ENCODE measurements at regions not wholly inside any gene's neighbourhood (a gene's known extent, or its start where the extent isn't known, plus 50 kb on each side); places are given as distances from the start of the nearest gene placed in this dataset.

DNA sequence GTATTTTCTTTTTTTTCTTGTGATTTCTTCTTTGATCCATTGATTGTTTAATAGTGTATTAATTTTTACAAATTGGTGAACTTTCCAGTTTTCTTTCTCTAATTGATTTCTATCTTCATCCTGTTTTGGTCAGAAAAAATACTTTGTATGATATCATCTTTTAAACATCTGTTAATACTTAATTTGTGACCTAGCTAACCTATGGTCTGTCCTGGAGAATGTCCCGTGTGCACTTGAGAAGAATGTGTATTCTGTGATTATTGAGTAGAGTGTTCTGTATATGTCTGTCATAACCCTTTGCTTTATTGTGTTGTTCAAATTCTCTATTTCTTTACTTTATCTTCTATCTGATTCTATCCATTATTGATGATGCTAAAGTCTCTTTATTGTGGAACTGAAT lies 65.8 kb upstream of the ZEB1 start:
- Histone ChIP-seq H3K27me3 (no peaks in the 10 kb centered on the region), H3K4me1 (no peaks in the 10 kb centered on the region), H3K4me3 (no peak overlapping the region), H3K9me3 (no peaks in the 10 kb centered on the region), H3K27ac (replicated peaks in 1 of 4) (no peak overlapping the region), H3K36me3 (no peaks in the 10 kb centered on the region)
- WGBS, result 72% methylated on average over 1 of the region's 1 CpG
- intact Hi-C loops (cut with DNase I), result no loop called here
- TF ChIP-seq POLR2AphosphoS5 (IDR thresholded peaks at IDR 0.05), result no peak
- TF ChIP-seq POLR2A (IDR thresholded peaks at IDR 0.05; ENCODE audit: low read depth), result no peak
- TF ChIP-seq, protein P1, sequence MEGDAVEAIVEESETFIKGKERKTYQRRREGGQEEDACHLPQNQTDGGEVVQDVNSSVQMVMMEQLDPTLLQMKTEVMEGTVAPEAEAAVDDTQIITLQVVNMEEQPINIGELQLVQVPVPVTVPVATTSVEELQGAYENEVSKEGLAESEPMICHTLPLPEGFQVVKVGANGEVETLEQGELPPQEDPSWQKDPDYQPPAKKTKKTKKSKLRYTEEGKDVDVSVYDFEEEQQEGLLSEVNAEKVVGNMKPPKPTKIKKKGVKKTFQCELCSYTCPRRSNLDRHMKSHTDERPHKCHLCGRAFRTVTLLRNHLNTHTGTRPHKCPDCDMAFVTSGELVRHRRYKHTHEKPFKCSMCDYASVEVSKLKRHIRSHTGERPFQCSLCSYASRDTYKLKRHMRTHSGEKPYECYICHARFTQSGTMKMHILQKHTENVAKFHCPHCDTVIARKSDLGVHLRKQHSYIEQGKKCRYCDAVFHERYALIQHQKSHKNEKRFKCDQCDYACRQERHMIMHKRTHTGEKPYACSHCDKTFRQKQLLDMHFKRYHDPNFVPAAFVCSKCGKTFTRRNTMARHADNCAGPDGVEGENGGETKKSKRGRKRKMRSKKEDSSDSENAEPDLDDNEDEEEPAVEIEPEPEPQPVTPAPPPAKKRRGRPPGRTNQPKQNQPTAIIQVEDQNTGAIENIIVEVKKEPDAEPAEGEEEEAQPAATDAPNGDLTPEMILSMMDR (IDR thresholded peaks at IDR 0.05), result no peak
- TF ChIP-seq EP300 (IDR thresholded peaks at IDR 0.05), result no peak
- DNase-seq (ENCODE audit: extremely low spot score), result no peak

DNA sequence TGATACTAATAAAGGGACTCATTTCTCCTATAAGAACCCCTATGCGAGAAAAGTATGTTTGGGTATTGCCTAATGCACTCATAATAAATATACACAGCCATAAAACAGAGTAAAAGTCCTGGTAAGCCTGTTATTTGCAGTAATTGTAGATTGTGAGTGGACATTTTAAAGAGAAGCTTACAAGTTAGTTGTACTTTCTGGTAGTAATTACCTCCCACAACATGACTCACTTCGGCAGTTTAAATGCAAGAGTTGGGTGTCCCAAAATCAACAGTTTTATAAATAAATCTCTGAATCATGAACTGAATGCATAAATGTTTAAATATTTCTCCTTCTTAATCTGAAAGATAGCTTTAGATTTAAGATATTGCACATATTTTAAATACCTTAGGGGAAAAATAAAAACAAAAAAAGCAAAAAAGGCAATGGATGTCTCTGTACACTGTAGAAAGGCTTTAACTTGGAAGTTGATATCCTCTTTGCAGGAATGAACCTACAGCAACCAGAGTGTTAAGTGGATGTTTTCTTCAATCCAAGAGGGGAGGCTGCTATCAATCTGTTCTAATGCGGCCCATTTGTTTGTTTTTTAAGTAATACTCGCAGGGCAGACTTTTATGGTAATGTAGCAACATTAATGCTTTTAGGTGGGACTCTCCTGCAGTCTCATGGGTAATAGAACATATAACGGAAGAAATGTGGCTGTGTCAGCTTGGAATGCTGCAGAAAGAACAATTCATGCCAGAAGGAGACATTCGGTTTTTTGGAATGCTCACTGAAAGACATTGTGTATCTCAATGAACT lies 57.3 kb upstream of the ZEB1 start:
- Histone ChIP-seq H3K36me3 (no peaks in the 10 kb centered on the region), H3K27me3 (no peaks in the 10 kb centered on the region), H3K4me1 (peaks cover 0 to 24% (median 20%) of the 10 kb centered on the region in 4 donors), H3K27ac (replicated peaks in 1 of 4) (no peak overlapping the region), H3K4me3 (no peak overlapping the region), H3K9me3 (no peaks in the 10 kb centered on the region)
- 37% methylated on average over 6 of the region's 6 CpGs for WGBS
- intact Hi-C loops (cut with DNase I), result no loop called here
- TF ChIP-seq POLR2A (IDR thresholded peaks at IDR 0.05; ENCODE audit: low read depth) (no peak), POLR2AphosphoS5 (IDR thresholded peaks at IDR 0.05) (no peak), EP300 (IDR thresholded peaks at IDR 0.05) (no peak)
- TF ChIP-seq, protein P1 (IDR thresholded peaks at IDR 0.05), result no peak
- DNase-seq (ENCODE audit: extremely low spot score), result no peak

DNA sequence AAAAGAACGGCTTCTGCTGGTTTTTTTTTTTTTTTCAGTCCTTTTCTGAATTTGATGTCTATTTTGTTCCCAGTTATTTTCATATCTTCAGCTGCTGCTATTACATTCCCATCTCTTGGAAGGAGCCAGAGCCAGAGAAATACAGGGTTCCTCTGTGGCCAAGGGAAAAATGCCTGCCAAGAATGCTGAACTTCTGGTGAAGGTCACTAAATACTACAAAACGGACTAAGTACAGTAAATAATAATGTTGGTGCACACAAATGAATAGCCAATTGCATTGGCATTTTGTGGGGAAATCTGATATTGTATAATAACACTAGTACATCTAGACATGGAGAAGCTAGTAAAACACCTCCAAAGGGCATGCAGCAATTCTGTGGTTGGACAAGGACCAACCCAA lies 56.3 kb upstream of the ZEB1 start:
- Histone ChIP-seq H3K36me3 (no peaks in the 10 kb centered on the region), H3K4me1 (peaks cover 0 to 24% (median 20%) of the 10 kb centered on the region in 4 donors), H3K27me3 (no peaks in the 10 kb centered on the region), H3K4me3 (peak overlapping the region in 1 of 4 donors; percentile 4), H3K9me3 (no peaks in the 10 kb centered on the region), H3K27ac (replicated peaks in 1 of 4) (no peak overlapping the region)
- WGBS, result 37% methylated on average over 2 of the region's 2 CpGs
- no peak for DNase-seq (ENCODE audit: extremely low spot score)
- intact Hi-C loops (cut with DNase I), result no loop called here
- no peak for TF ChIP-seq POLR2A (IDR thresholded peaks at IDR 0.05; ENCODE audit: low read depth)
- no peak for TF ChIP-seq EP300 (IDR thresholded peaks at IDR 0.05)
- no peak for TF ChIP-seq POLR2AphosphoS5 (IDR thresholded peaks at IDR 0.05)
- TF ChIP-seq, protein P1 (IDR thresholded peaks at IDR 0.05), result no peak

DNA sequence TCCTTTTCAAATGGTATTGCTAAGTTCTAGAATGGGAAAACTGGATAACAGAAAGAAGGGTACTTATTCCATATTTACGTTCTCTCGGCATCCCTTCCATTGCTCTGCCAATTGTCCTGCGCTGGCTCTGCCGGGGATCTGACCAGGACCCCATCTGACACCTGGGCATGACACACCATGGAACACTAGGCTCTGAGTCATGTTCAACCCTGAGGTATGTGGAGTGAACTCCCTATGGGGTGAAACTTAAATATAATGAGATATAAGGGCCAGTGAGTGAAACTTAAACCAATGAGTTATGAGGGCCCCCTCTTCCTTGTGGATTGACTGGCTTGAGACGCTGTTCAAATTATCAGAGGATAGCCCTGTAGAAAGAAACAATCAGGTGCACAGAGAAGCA lies 55.1 kb upstream of the ZEB1 start:
- Histone ChIP-seq H3K9me3 (no peaks in the 10 kb centered on the region), H3K36me3 (no peaks in the 10 kb centered on the region), H3K4me1 (peaks cover 0 to 24% (median 20%) of the 10 kb centered on the region in 4 donors), H3K4me3 (no peak overlapping the region), H3K27ac (replicated peaks in 1 of 4) (no peak overlapping the region), H3K27me3 (no peaks in the 10 kb centered on the region)
- WGBS, result 97% methylated on average over 5 of the region's 5 CpGs
- no peak for DNase-seq (ENCODE audit: extremely low spot score)
- TF ChIP-seq EP300 (IDR thresholded peaks at IDR 0.05), result no peak
- TF ChIP-seq, protein P1 (IDR thresholded peaks at IDR 0.05), result no peak
- no peak for TF ChIP-seq POLR2A (IDR thresholded peaks at IDR 0.05; ENCODE audit: low read depth)
- no peak for TF ChIP-seq POLR2AphosphoS5 (IDR thresholded peaks at IDR 0.05)
- intact Hi-C loops (cut with DNase I), result no loop called here

All from esophagus muscularis mucosa (tissue), 4 donors.